ENCODE measurements at regions not wholly inside any gene's neighbourhood (a gene's known extent, or its start where the extent isn't known, plus 50 kb on each side); places are given as distances from the start of the nearest gene placed in this dataset.
"Not testable (repeated sequence)": the region's sequence is repeated elsewhere in the genome, so short reads cannot be mapped to it uniquely, and the experiment has no call there.

DNA sequence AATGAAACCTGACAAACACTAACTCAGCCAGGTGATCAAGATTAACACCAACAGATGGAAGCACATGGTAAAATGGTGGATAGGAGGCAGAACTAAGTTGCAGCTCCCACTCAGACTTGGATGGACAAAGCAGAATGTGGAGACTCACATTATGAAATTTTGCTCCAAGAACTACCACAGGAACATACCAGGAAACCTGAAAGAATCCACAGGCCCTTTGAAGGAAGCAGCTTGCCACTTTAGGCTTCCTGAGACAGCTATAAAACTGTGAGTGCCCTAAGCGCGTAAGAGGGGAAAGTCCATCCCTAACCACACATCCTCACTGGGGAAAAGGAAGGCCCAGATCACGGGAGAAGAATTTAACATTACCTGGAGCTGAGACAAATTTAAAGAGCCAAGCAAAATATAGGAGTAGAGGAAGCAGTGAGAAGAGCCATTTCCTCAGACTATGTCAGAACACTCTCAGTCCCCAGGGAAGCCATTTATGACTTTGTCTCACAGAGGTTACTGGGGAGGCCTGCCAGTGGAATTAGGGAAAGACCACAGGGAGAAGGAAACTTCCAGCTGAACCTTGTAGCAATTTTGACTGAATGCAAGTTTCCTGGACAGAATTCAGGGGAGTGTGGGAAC is 224.5 kb downstream of the TEX13C start:
- no peak overlapping the region for H3K4me3 ChIP-seq (ENCODE audit: severe bottlenecking)
- H3K27me3 ChIP-seq (ENCODE audit: insufficient read depth, poor library complexity, severe bottlenecking), result no peaks in the 10 kb centered on the region
- no peaks in the 10 kb centered on the region for H3K36me3 ChIP-seq (ENCODE audit: low read depth)
- ATAC-seq (ENCODE audit: low read depth) (no peak), DNase-seq (ENCODE audit: low spot score) (no peak)
- TF ChIP-seq, protein P1, sequence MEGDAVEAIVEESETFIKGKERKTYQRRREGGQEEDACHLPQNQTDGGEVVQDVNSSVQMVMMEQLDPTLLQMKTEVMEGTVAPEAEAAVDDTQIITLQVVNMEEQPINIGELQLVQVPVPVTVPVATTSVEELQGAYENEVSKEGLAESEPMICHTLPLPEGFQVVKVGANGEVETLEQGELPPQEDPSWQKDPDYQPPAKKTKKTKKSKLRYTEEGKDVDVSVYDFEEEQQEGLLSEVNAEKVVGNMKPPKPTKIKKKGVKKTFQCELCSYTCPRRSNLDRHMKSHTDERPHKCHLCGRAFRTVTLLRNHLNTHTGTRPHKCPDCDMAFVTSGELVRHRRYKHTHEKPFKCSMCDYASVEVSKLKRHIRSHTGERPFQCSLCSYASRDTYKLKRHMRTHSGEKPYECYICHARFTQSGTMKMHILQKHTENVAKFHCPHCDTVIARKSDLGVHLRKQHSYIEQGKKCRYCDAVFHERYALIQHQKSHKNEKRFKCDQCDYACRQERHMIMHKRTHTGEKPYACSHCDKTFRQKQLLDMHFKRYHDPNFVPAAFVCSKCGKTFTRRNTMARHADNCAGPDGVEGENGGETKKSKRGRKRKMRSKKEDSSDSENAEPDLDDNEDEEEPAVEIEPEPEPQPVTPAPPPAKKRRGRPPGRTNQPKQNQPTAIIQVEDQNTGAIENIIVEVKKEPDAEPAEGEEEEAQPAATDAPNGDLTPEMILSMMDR (IDR thresholded peaks at IDR 0.05; ENCODE audit: poor library complexity, severe bottlenecking), result no peak
- H3K27ac ChIP-seq (ENCODE audit: poor library complexity, severe bottlenecking), result no peak overlapping the region
- no peaks in the 10 kb centered on the region for H3K9me3 ChIP-seq (ENCODE audit: severe bottlenecking)
- no peaks in the 10 kb centered on the region for H3K4me1 ChIP-seq (ENCODE audit: insufficient read depth, poor library complexity, severe bottlenecking)

DNA sequence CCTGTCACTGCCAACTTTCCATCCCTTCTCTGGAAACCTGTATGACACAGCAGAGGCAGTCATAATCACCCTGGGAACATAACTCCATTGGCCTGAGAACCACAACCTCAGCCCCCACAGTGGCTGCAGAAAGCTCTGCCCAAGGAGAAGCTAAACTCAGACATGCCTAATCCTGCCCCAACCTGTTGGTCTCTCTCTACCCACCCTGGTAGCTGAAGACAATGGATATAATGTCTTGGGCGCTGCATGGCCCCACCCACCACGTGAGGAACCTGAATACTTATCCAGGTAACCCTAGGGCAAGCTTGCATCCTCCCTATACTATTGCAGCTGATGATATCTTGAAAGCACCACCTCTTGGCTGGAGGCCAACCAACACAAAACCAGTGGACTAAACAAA is 225.2 kb downstream of the TEX13C start:
- ATAC-seq (ENCODE audit: low read depth) (no peak), DNase-seq (ENCODE audit: low spot score) (no peak)
- TF ChIP-seq, protein P1 (IDR thresholded peaks at IDR 0.05; ENCODE audit: poor library complexity, severe bottlenecking), result no peak
- no peaks in the 10 kb centered on the region for H3K9me3 ChIP-seq (ENCODE audit: severe bottlenecking)
- H3K4me1 ChIP-seq (ENCODE audit: insufficient read depth, poor library complexity, severe bottlenecking), result no peaks in the 10 kb centered on the region
- H3K27me3 ChIP-seq (ENCODE audit: insufficient read depth, poor library complexity, severe bottlenecking), result no peaks in the 10 kb centered on the region
- no peak overlapping the region for H3K4me3 ChIP-seq (ENCODE audit: severe bottlenecking)
- H3K36me3 ChIP-seq (ENCODE audit: low read depth), result no peaks in the 10 kb centered on the region
- H3K27ac ChIP-seq (ENCODE audit: poor library complexity, severe bottlenecking), result no peak overlapping the region

DNA sequence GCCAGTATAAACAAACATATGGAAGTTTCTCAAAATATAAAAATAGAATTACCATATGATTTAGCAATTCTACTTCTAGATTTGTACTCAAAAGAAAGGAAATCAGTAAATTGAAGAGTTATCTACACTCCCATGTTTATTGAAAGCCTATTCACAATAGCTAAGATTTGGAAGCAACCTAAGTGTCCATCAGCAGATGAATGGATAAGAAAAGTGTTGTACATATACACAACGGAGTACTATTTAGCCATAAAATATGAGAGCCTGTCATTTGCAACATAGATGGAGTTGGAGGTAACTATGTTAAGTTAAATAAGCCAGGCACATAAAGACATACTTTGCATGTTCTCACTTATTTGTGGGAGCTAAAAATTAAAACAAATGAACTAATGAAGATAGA is 257.8 kb downstream of the TEX13C start:
- Histone ChIP-seq H3K9me3 (ENCODE audit: severe bottlenecking) (no peaks in the 10 kb centered on the region), H3K4me1 (ENCODE audit: insufficient read depth, poor library complexity, severe bottlenecking) (no peaks in the 10 kb centered on the region), H3K27ac (ENCODE audit: poor library complexity, severe bottlenecking) (no peak overlapping the region), H3K4me3 (ENCODE audit: severe bottlenecking) (no peak overlapping the region), H3K27me3 (ENCODE audit: insufficient read depth, poor library complexity, severe bottlenecking) (no peaks in the 10 kb centered on the region), H3K36me3 (ENCODE audit: low read depth) (no peaks in the 10 kb centered on the region)
- DNase-seq (ENCODE audit: low spot score) (no peak), ATAC-seq (ENCODE audit: low read depth) (no peak)
- TF ChIP-seq, protein P1 (IDR thresholded peaks at IDR 0.05; ENCODE audit: poor library complexity, severe bottlenecking), result no peak

DNA sequence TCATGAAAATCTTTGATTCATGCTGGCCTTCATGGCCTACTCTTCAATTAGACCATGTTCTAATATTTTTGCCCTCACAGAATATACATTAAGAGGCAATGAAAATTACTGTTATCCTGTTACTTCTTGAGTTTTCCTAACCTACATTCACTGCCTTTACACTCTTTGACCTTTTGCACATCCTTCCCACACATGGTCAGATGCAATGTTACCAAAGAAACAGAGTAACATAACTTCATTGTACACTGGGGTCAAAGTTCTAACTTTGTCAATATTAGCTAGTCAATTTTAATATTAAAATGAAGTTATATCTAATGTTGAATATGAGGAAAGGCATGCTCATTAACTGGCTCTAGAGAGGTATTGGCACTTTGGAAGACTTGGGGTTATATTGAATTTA is 284.8 kb downstream of the TEX13C start:
- Histone ChIP-seq H3K4me3 (ENCODE audit: severe bottlenecking) (no peak overlapping the region), H3K27me3 (ENCODE audit: insufficient read depth, poor library complexity, severe bottlenecking) (no peaks in the 10 kb centered on the region), H3K36me3 (ENCODE audit: low read depth) (no peaks in the 10 kb centered on the region), H3K27ac (ENCODE audit: poor library complexity, severe bottlenecking) (no peak overlapping the region), H3K4me1 (ENCODE audit: insufficient read depth, poor library complexity, severe bottlenecking) (no peaks in the 10 kb centered on the region), H3K9me3 (ENCODE audit: severe bottlenecking) (no peaks in the 10 kb centered on the region)
- TF ChIP-seq, protein P1 (IDR thresholded peaks at IDR 0.05; ENCODE audit: poor library complexity, severe bottlenecking), result no peak
- ATAC-seq (ENCODE audit: low read depth) (no peak), DNase-seq (ENCODE audit: low spot score) (no peak)

DNA sequence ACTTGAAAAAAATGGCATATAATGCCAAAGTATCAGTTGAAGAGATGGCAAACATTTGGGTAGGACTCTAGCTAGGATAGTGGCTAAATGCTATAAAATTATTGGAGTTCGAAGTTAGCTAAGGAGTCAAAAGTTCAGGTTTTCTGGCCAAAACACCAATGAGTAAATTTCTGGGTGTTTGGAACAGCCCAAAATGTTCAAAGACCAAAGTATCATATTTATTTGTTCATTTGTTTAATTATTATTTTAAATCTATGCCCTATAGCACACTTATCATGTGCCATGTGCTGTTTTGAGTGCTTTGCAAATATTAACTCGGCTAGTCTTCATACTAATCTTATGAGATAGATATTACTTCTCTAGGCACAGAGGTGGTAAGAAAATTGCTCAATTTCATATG is 285.5 kb downstream of the TEX13C start:
- Histone ChIP-seq H3K4me1 (ENCODE audit: insufficient read depth, poor library complexity, severe bottlenecking) (no peaks in the 10 kb centered on the region), H3K9me3 (ENCODE audit: severe bottlenecking) (no peaks in the 10 kb centered on the region), H3K27me3 (ENCODE audit: insufficient read depth, poor library complexity, severe bottlenecking) (no peaks in the 10 kb centered on the region), H3K36me3 (ENCODE audit: low read depth) (no peaks in the 10 kb centered on the region), H3K4me3 (ENCODE audit: severe bottlenecking) (no peak overlapping the region), H3K27ac (ENCODE audit: poor library complexity, severe bottlenecking) (no peak overlapping the region)
- TF ChIP-seq, protein P1 (IDR thresholded peaks at IDR 0.05; ENCODE audit: poor library complexity, severe bottlenecking), result no peak
- ATAC-seq (ENCODE audit: low read depth) (no peak), DNase-seq (ENCODE audit: low spot score) (no peak)

DNA sequence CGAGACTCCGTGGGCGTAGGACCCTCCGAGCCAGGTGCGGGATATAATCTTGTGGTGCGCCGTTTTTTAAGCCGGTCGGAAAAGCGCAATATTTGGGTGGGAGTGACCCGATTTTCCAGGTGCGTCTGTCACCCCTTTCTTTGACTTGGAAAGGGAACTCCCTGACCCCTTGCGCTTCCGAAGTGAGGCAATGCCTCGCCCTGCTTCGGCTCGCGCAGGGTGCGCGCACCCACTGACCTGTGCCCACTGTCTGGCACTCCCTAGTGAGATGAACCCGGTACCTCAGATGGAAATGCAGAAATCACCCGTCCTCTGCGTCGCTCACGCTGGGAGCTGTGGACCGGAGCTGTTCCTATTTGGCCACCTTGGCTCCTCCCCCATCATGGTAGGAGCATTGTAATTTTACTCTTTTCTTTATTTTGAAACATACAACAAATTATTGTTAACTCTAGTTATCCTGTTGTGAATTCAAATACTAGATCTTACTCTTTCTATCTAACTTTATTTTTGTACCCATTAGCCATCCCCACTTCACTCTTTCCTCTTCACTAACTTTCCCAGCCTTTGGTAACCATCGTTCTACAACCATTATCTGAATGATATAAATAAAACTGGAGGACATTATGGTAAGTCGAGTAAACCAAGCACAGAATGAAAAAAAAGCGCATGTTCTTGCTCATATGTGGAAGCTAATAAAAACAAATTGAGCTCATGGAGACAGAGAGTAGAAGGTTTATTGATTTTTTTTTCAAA is 295.1 kb downstream of the TEX13C start:
- ATAC-seq (ENCODE audit: low read depth); H3K36me3 ChIP-seq (ENCODE audit: low read depth); H3K27ac ChIP-seq (ENCODE audit: poor library complexity, severe bottlenecking); H3K27me3 ChIP-seq (ENCODE audit: insufficient read depth, poor library complexity, severe bottlenecking); H3K4me1 ChIP-seq (ENCODE audit: insufficient read depth, poor library complexity, severe bottlenecking); H3K9me3 ChIP-seq (ENCODE audit: severe bottlenecking); DNase-seq (ENCODE audit: low spot score); H3K4me3 ChIP-seq (ENCODE audit: severe bottlenecking): not testable (repeated sequence)

All from RWPE2 (cell line).